HG02678 (cell line): ENCODE measurements at regions not wholly inside any gene's neighbourhood (a gene's known extent, or its start where the extent isn't known, plus 50 kb on each side); places are given as distances from the start of the nearest gene placed in this dataset.

Experiments used
- ATAC-seq: cut with Tn5 transposase; IDR thresholded peaks from one replicate; pipeline ENCODE4 v1.9.1; 2021; ENCODE audit warnings: mild to moderate bottlenecking, moderate library complexity; ENCODE audit not compliant: unreplicated experiment

GRCh38 chr18:75810961-75811551 is 383.6 kb upstream of the SMIM21 start:
- ATAC-seq, result no peak

- no peak for ATAC-seq
Measured at GRCh38 chr18:75810516-75810915, 383.0 kb upstream of the SMIM21 start.

- no peak for ATAC-seq
Measured at GRCh38 chr18:75809926-75810255, 382.4 kb upstream of the SMIM21 start.

- ATAC-seq, result no peak
Measured at GRCh38 chr18:75809151-75809925, 381.8 kb upstream of the SMIM21 start.

- ATAC-seq, result no peak
Measured at GRCh38 chr18:75805265-75805664, 377.8 kb upstream of the SMIM21 start.

GRCh38 chr18:75802681-75803080 is 375.2 kb upstream of the SMIM21 start:
- ATAC-seq, result no peak

- no peak for ATAC-seq
Measured at GRCh38 chr18:75801178-75801577, 373.7 kb upstream of the SMIM21 start.

GRCh38 chr18:75800331-75800648 is 372.8 kb upstream of the SMIM21 start:
- no peak for ATAC-seq

- ATAC-seq, result no peak
Measured at GRCh38 chr18:75799449-75800330, 372.2 kb upstream of the SMIM21 start.

GRCh38 chr18:75797046-75797445 is 369.5 kb upstream of the SMIM21 start:
- ATAC-seq, result no peak

GRCh38 chr18:75790796-75791195 is 363.3 kb upstream of the SMIM21 start:
- ATAC-seq, result no peak

- ATAC-seq, result no peak
Measured at GRCh38 chr18:75790111-75790510, 362.6 kb upstream of the SMIM21 start.

GRCh38 chr18:75785834-75786233 is 358.3 kb upstream of the SMIM21 start:
- ATAC-seq, result no peak

GRCh38 chr18:75785206-75785605 is 357.7 kb upstream of the SMIM21 start:
- ATAC-seq, result no peak

- no peak for ATAC-seq
Measured at GRCh38 chr18:75784390-75784789, 356.9 kb upstream of the SMIM21 start.

GRCh38 chr18:75783566-75784281 is 356.2 kb upstream of the SMIM21 start:
- ATAC-seq, result no peak

- no peak for ATAC-seq
Measured at GRCh38 chr18:75782826-75783225, 355.3 kb upstream of the SMIM21 start.

- no peak for ATAC-seq
Measured at GRCh38 chr18:75782204-75782603, 354.7 kb upstream of the SMIM21 start.

GRCh38 chr18:75779910-75780309 is 352.4 kb upstream of the SMIM21 start:
- ATAC-seq, result no peak

GRCh38 chr18:75779450-75779849 is 351.9 kb upstream of the SMIM21 start:
- no peak for ATAC-seq

GRCh38 chr18:75777630-75778029 is 350.1 kb upstream of the SMIM21 start:
- ATAC-seq, result no peak
